HG03521 (cell line): ENCODE measurements at regions not wholly inside any gene's neighbourhood (a gene's known extent, or its start where the extent isn't known, plus 50 kb on each side); places are given as distances from the start of the nearest gene placed in this dataset.
A peak's percentile ranks its signal among the peaks of the same experiment; 100 is the strongest.

Experiments
- ATAC-seq: cut with Tn5 transposase; IDR thresholded peaks from one replicate; pipeline ENCODE4 v1.9.1; 2021; ENCODE audit warnings: mild to moderate bottlenecking, moderate library complexity; ENCODE audit not compliant: unreplicated experiment

DNA sequence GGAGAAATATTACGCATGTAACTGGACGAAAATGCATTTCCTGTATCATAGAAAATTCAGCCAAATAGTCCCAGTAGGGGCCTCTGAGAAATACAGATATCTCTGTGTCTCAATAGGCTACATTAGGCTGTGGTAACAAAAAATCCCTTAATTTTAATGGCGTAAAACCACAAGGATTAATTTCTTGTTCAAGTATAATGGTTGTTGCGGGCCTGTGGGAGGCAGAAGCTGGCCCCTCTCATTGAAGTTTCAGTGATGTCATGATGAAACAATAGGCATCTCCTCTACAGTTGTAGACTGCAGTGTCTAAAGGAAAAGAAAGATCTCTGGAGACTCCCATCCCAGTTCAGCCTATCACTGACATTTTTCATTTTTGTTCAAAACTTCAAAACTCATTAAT lies 1625.6 kb upstream of the C9orf72 start:
- no peak for ATAC-seq

GRCh38 chr9:29199975-29200374 lies 1626.7 kb upstream of the C9orf72 start:
- no peak for ATAC-seq

- no peak for ATAC-seq
These were observed 1627.4 kb upstream of the C9orf72 start for GRCh38 chr9:29200650-29201049.

DNA sequence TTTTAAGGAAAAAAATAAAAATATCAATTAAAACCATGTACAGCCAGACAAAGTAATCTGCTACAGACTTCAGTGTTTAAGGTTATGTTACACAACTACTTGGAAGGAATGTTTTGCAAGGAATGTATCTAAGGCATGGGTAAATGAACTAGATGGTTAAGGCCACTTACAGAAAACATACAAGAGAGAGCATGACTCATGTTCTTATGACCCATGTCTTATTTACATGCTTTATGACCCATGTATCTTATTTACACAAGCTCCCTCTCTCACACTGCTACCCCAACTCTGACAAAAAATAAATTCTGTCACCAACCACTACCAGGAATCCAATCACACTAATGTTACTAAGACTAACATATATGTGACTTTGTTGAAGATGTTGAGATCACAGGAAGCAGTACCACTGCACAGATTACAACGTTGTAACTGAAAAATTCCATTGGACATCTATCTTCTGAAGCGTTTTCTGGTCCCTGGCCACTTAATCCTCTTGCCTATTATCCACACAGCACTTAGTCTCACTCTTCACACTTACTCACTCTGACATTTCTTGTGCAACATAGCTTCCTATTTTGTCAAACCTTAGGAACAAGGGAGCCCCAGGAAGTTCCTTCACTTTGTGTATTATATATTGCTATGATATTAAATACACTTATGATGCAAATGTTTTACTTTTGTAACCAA lies 1630.1 kb upstream of the C9orf72 start:
- ATAC-seq: no peak

GRCh38 chr9:29208670-29209069 lies 1635.4 kb upstream of the C9orf72 start:
- no peak for ATAC-seq

GRCh38 chr9:29209748-29210291 lies 1636.5 kb upstream of the C9orf72 start:
- ATAC-seq: no peak

DNA sequence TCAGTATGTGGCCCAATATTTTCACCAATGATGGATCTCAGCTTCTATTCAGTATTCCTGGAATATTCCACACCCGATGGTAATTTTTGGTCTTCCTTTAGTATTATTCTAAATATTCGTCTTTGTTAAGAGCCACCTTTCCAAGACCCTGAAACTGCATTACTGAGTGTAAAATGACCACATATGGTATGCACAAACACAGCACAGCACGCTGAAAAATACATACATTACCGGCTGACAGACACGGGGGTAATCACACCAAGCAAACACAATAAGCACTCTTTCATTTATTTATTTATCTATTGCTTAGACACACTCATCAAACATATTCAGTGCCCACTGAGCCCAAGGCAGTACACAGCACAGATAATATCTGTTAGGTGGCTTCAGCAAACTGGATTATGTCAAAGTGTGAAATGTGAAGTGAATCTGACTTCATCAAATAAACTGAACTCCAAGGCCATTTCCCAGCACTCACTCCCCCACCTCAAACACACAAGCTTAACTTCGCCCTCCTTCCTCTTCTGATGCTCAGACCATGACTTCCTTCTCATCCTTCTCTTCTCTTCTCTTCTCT lies 1637.8 kb upstream of the C9orf72 start:
- no peak for ATAC-seq

- ATAC-seq: peak; percentile 96
These were observed 1638.5 kb upstream of the C9orf72 start for GRCh38 chr9:29211580-29212396.

GRCh38 chr9:29212397-29213387 lies 1639.4 kb upstream of the C9orf72 start:
- ATAC-seq: no peak

- ATAC-seq: no peak
These were observed 1640.3 kb upstream of the C9orf72 start, which contains the start of gene LINGO2 for GRCh38 chr9:29213417-29214153. Gene LINGO2, minus strand, starts transcription at chr9:29213601.

DNA sequence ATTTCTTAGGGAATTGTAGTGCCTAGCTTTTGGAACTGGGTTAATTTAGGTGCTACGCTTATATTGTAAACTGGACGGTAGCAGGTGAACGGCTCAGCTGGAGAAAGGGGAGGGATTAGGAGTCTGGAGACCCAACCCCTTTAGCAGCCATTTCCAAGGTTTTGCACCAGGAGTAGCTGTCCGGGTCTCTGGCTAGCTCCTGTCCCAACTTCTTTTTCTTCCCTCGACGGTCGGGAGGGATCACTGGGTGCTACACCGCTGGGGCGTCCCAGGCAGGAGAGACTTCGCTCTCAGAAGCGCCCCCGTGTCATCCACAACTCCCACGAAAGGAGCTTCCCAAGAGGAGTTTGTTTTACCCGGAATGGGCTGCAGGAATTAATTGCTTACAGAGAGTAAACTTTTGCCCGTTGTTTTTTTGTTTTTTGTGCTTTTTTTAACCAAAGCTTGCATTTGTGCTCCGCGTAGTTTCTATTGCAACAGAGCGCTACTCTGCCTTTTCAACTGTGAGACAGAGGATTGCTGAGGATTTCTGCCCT lies 1640.9 kb upstream of the C9orf72 start:
- no peak for ATAC-seq

- no peak for ATAC-seq
These were observed 1641.5 kb upstream of the C9orf72 start for GRCh38 chr9:29214690-29215253.

- ATAC-seq: no peak
These were observed 1644.7 kb upstream of the C9orf72 start for GRCh38 chr9:29217966-29218365.

GRCh38 chr9:29220596-29221251 lies 1647.4 kb upstream of the C9orf72 start:
- ATAC-seq: no peak

DNA sequence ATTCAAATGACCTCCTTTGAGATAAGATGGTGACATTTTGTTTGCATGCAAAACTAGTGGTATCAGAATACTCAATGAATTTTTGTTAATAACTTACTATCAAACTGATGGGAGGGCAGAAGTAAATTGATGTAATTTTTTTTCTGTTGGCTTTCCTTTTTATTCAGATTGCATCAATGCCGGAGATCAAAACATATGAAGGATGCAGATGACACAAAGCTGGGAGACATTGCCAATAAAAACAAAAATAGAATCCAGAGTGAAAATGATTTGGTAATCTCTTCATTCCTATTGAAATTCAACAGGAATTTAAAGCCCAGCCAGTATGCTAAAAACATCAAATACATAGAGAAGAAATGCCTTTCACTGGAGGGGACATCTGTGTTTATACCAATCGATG lies 1655.3 kb upstream of the C9orf72 start:
- ATAC-seq: no peak

DNA sequence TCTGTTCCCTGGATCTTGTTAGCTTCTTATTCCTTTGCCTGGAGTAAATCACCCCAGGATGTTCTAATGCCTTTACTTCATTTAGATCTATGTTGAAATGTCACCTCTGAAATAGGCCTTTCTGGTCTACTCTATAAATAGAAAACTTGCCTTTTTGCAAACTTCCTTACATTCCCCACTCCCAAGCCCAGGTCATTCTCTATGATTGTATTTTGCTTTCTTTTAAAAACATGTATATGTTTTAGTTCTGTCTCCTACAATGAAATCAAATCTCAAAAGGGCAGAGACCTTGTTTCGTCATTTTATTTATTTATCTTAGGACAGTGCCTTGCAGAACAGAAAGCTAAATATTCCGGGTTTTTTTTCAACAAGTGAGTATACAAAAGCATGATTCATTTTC lies 1657.7 kb upstream of the C9orf72 start:
- ATAC-seq: no peak

DNA sequence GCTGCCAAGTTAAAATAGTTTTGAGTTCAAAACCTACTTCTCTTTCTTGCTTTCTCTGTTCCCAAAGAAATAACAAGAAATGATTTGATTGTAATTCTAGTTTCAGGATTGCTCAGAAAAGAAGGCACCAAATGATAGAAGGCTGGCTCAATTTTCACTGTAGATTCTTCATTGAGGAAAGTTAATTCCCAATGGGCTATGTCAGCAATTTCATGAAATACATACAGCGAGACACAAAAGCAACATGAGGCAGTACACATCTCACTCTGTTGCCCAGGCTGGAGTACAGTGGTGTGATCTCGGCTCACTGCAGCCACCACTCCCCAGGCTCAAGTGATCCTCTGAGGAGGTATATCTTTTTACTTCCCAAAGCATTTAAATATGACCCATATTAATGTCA lies 1659.9 kb upstream of the C9orf72 start:
- no peak for ATAC-seq

GRCh38 chr9:29241320-29241719 lies 1668.0 kb upstream of the C9orf72 start:
- no peak for ATAC-seq

- ATAC-seq: no peak
These were observed 1672.1 kb upstream of the C9orf72 start for GRCh38 chr9:29245351-29245750.
